Dendritic cell treated with granulocyte-macrophage colony-stimulating factor and Interleukin-4, amounts not matched to agents 40 ng/mL and 50 ng/mL, for 4 days (primary cell): ENCODE measurements at regions not wholly inside any gene's neighbourhood (a gene's known extent, or its start where the extent isn't known, plus 50 kb on each side); places are given as distances from the start of the nearest gene placed in this dataset.

Source experiments
- H3K27ac Mint-ChIP-seq: one replicate; pipeline ENCODE4 v1.8.0; 2022; ENCODE audit warnings: mild to moderate bottlenecking, mixed read lengths
- H3K27me3 Mint-ChIP-seq: one replicate; pipeline ENCODE4 v1.8.0; 2022; ENCODE audit warnings: mild to moderate bottlenecking, mixed read lengths
- H3K36me3 Mint-ChIP-seq: one replicate; pipeline ENCODE4 v1.8.0; 2022; ENCODE audit warnings: low read depth, mixed read lengths
- H3K4me1 Mint-ChIP-seq: one replicate; pipeline ENCODE4 v1.8.0; 2022; ENCODE audit warnings: low read depth, mixed read lengths
- H3K4me3 Mint-ChIP-seq: one replicate; pipeline ENCODE4 v1.8.0; 2022; ENCODE audit warnings: mild to moderate bottlenecking, moderate library complexity, mixed read lengths
- H3K9me3 Mint-ChIP-seq: one replicate; pipeline ENCODE4 v1.8.0; 2022; ENCODE audit warnings: mixed read lengths
- intact Hi-C: fragments of 100-400 bp; cut with micrococcal nuclease; formaldehyde crosslinking; loops from one replicate; pipeline ENCODE4 v1.15.0; 2022

GRCh38 chr17:77700165-77700881, 258.2 kb upstream of the TNRC6C start:
- Mint-ChIP-seq H3K4me3 (no peak overlapping the region), H3K27me3 (peaks cover 49% of the 10 kb centered on the region), H3K9me3 (peaks cover 46% of the 10 kb centered on the region), H3K27ac (no peak overlapping the region), H3K4me1 (no peaks in the 10 kb centered on the region), H3K36me3 (no peaks in the 10 kb centered on the region)
- intact Hi-C loops: no loop called here

DNA sequence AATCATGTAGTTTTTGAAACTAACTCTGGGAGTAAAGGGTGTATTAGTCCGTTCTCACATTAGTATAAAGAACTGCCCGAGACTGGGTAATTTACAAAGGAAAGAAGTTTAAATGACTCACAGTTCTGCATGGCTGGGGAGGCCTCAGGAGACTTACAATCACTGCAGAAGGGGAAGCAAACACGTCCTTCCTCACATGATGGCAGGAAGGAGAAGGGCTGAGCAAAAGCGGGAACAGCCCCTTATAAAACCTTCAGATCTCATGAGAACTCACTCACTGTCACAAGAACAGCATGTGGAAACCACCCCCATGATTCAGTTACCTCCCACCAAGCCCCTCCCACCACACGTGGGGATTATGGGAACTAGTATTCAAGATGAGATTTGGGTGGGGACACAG, 256.5 kb upstream of the TNRC6C start:
- Mint-ChIP-seq H3K4me1 (no peaks in the 10 kb centered on the region), H3K4me3 (no peak overlapping the region), H3K27ac (no peak overlapping the region), H3K9me3 (peaks cover 58% of the 10 kb centered on the region), H3K27me3 (peaks cover 33% of the 10 kb centered on the region), H3K36me3 (no peaks in the 10 kb centered on the region)
- intact Hi-C loops: no loop called here

- intact Hi-C loops: no loop called here
- Mint-ChIP-seq H3K27me3 (peaks cover 17% of the 10 kb centered on the region), H3K4me1 (no peaks in the 10 kb centered on the region), H3K4me3 (no peak overlapping the region), H3K36me3 (no peaks in the 10 kb centered on the region), H3K9me3 (peaks cover 58% of the 10 kb centered on the region), H3K27ac (no peak overlapping the region)
Observed at GRCh38 chr17:77704048-77704815, 254.3 kb upstream of the TNRC6C start.

GRCh38 chr17:77706938-77707337, 251.6 kb upstream of the TNRC6C start:
- Mint-ChIP-seq H3K27ac (no peak overlapping the region), H3K9me3 (peaks cover 46% of the 10 kb centered on the region), H3K4me3 (no peak overlapping the region), H3K36me3 (no peaks in the 10 kb centered on the region), H3K27me3 (peaks cover 13% of the 10 kb centered on the region), H3K4me1 (no peaks in the 10 kb centered on the region)
- intact Hi-C loops: no loop called here

DNA sequence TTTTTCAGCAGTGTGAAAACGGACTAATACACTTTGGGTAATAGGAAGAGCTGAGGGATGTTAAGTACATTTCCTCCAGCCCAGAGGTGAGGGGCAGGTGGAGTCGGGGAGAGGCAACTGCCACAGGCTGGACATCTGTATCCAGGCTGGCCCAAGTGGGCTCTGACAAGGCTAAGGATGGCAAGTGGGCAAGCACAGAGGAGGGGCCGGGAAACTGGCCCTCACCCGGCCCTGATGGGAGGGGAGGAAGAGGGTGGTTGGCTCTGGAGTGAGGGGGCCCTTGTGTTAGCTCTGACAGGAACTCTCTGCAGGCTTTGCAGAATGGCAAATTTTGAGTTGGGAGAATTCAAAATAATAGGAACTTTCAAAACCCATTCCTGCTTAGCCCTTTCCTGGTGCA, 251.0 kb upstream of the TNRC6C start:
- Mint-ChIP-seq H3K27me3 (peaks cover 15% of the 10 kb centered on the region), H3K27ac (no peak overlapping the region), H3K36me3 (no peaks in the 10 kb centered on the region), H3K4me1 (no peaks in the 10 kb centered on the region), H3K9me3 (peaks cover 40% of the 10 kb centered on the region), H3K4me3 (no peak overlapping the region)
- intact Hi-C loops: no loop called here

DNA sequence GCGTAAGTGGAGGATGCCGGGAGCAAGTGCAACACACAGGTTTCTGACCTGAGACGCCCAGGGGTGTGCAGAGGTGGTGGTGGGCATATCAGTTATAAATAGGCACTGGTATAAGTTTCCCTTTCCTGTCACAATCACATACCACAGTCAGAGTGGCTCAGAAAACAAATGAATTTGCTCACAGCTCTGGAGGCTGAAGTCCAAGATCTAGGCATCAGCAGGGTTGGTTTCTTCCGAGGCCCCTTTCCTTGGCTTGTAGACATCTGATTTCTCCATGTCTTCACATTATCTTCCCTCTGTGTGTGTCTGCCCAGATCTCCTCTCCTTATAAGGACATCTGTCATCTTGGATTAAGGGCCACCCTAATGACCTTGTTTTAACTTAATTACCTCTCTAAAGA, 250.5 kb upstream of the TNRC6C start:
- H3K27me3 Mint-ChIP-seq: peaks cover 15% of the 10 kb centered on the region
- H3K27ac Mint-ChIP-seq: no peak overlapping the region
- H3K4me3 Mint-ChIP-seq: no peak overlapping the region
- peaks cover 35% of the 10 kb centered on the region for H3K9me3 Mint-ChIP-seq
- H3K36me3 Mint-ChIP-seq: no peaks in the 10 kb centered on the region
- intact Hi-C loops: no loop called here
- no peaks in the 10 kb centered on the region for H3K4me1 Mint-ChIP-seq

GRCh38 chr17:77708936-77709335, 249.6 kb upstream of the TNRC6C start:
- no peak overlapping the region for H3K27ac Mint-ChIP-seq
- no peaks in the 10 kb centered on the region for H3K4me1 Mint-ChIP-seq
- intact Hi-C loops: no loop called here
- no peaks in the 10 kb centered on the region for H3K36me3 Mint-ChIP-seq
- H3K4me3 Mint-ChIP-seq: no peak overlapping the region
- H3K9me3 Mint-ChIP-seq: peaks cover 27% of the 10 kb centered on the region
- H3K27me3 Mint-ChIP-seq: peaks cover 15% of the 10 kb centered on the region

DNA sequence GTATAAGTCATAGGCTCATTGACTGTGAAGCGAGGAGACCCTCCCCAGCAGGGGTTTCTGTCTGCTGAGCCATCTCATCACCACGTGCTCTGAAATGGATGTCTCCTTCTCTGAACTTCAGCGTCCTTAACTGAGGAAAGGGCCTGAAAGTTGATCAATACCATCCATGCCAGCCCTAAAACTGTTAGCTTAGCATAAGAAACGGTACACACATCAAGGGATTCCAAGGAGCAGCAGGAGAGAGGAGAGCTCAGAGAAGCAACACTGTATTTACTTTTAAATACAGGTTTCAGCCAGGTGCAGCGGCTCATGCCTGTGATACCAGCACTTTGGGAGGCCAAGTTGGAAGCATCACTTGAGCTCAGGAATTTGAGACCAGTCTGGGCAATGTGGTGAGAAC, 248.9 kb upstream of the TNRC6C start:
- no peaks in the 10 kb centered on the region for H3K36me3 Mint-ChIP-seq
- H3K9me3 Mint-ChIP-seq: peaks cover 27% of the 10 kb centered on the region
- H3K27ac Mint-ChIP-seq: no peak overlapping the region
- no peaks in the 10 kb centered on the region for H3K4me1 Mint-ChIP-seq
- intact Hi-C loops: no loop called here
- H3K4me3 Mint-ChIP-seq: no peak overlapping the region
- peaks cover 18% of the 10 kb centered on the region for H3K27me3 Mint-ChIP-seq

DNA sequence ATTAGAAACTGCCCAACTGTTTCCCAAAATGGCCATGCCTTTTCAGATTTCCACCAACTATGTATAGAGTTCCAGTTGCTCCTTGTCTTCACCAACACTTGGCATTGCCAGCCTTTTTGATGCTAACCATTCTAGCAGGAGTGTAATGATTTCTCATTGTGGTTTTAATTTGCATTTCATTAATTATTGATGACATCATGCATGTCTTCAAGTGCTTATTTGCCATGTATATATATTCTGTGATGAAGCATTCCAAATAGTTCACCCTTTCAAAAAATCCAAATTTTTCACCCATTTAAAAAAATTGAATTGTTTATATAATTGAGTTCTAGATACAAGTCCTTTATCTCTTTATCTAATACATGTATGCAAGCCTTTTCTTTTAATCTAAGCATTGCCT, 245.9 kb upstream of the TNRC6C start:
- Mint-ChIP-seq H3K9me3 (peaks cover 23% of the 10 kb centered on the region), H3K4me3 (no peak overlapping the region), H3K36me3 (no peaks in the 10 kb centered on the region), H3K27me3 (peaks cover 23% of the 10 kb centered on the region), H3K4me1 (peaks cover 5% of the 10 kb centered on the region), H3K27ac (no peak overlapping the region)
- intact Hi-C loops: no loop called here

DNA sequence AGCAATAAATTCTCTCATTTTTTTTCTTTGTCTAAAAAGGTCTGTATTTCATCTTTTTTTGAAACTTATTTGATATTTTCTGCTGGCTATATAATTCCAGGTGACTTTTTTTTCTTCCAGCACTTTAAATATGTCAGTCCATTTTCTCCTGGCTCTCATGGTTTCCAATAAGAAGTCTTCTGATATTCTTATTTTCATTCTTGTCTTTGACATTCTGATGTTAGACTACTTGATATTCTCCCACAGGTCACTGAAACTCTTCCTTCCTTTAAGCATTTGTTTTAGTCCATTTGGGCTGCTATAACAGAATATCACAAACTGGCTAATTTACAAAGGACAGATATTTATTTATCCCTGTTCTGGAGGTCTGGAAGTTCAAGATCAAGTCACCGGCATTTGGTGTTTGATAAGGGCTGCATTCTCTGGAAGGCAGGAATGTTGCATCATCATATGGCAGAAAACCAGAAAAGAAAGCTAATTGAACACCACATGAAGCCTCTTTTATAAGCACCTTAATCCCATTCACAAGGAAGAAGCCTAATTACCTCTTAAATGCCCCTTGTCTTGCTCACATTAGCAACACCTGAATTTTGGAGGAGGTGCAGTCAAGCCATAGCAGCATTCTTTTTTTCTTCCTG, 242.1 kb upstream of the TNRC6C start:
- no peak overlapping the region for H3K4me3 Mint-ChIP-seq
- H3K27me3 Mint-ChIP-seq: peaks cover 21% of the 10 kb centered on the region
- H3K9me3 Mint-ChIP-seq: peaks cover 35% of the 10 kb centered on the region
- intact Hi-C loops: no loop called here
- H3K27ac Mint-ChIP-seq: no peak overlapping the region
- no peaks in the 10 kb centered on the region for H3K36me3 Mint-ChIP-seq
- H3K4me1 Mint-ChIP-seq: peaks cover 5% of the 10 kb centered on the region

DNA sequence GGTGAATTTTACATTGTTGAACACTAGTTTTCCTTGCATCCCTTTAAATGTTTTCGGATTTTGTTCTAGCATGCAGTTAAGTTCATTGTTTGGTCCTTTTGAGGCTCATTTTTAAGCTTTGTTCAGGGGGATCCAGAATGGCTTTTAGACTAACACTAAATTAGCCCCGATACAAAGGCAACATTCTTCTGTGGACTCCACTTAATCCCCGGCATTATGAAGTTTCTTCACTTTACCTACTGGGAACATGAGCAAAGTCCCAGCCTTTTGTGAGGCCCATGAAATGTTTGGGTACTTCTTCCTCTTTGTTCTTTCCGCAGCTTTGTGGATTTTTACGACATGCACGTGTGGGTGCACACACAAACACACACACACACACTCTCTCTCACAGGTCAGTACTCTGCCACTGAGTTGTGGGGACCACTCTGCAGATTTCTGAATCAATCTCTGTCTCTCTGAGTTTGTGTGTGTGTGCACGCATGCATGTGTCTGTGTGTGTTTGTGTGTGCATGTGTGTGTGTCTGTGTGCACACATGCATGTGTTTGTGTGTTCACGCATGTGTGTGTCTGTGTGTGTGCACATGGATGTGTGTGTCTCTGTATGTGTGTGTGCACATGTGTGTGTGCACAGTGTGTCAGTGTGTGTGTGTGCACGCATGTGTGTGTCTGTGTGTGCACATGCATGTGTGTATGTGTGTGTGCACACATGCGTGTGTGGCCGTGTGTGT, 240.4 kb upstream of the TNRC6C start:
- peaks cover 35% of the 10 kb centered on the region for H3K9me3 Mint-ChIP-seq
- H3K27ac Mint-ChIP-seq: no peak overlapping the region
- no peaks in the 10 kb centered on the region for H3K36me3 Mint-ChIP-seq
- H3K4me1 Mint-ChIP-seq: peaks cover 5% of the 10 kb centered on the region
- intact Hi-C loops: no loop called here
- H3K27me3 Mint-ChIP-seq: peaks cover 16% of the 10 kb centered on the region
- H3K4me3 Mint-ChIP-seq: no peak overlapping the region

- H3K9me3 Mint-ChIP-seq: peaks cover 35% of the 10 kb centered on the region
- H3K36me3 Mint-ChIP-seq: no peaks in the 10 kb centered on the region
- peaks cover 5% of the 10 kb centered on the region for H3K4me1 Mint-ChIP-seq
- intact Hi-C loops: no loop called here
- H3K4me3 Mint-ChIP-seq: no peak overlapping the region
- no peak overlapping the region for H3K27ac Mint-ChIP-seq
- H3K27me3 Mint-ChIP-seq: peaks cover 16% of the 10 kb centered on the region
Observed at GRCh38 chr17:77718669-77718961, 239.9 kb upstream of the TNRC6C start.

GRCh38 chr17:77719806-77720205, 238.7 kb upstream of the TNRC6C start:
- intact Hi-C loops: no loop called here
- H3K4me1 Mint-ChIP-seq: peaks cover 5% of the 10 kb centered on the region
- H3K27ac Mint-ChIP-seq: no peak overlapping the region
- no peaks in the 10 kb centered on the region for H3K36me3 Mint-ChIP-seq
- H3K27me3 Mint-ChIP-seq: peaks cover 13% of the 10 kb centered on the region
- no peak overlapping the region for H3K4me3 Mint-ChIP-seq
- H3K9me3 Mint-ChIP-seq: peaks cover 26% of the 10 kb centered on the region
